ENCODE measurements at regions not wholly inside any gene's neighbourhood (a gene's known extent, or its start where the extent isn't known, plus 50 kb on each side); places are given as distances from the start of the nearest gene placed in this dataset.
"Not testable (repeated sequence)": the region's sequence is repeated elsewhere in the genome, so short reads cannot be mapped to it uniquely, and the experiment has no call there.

DNA sequence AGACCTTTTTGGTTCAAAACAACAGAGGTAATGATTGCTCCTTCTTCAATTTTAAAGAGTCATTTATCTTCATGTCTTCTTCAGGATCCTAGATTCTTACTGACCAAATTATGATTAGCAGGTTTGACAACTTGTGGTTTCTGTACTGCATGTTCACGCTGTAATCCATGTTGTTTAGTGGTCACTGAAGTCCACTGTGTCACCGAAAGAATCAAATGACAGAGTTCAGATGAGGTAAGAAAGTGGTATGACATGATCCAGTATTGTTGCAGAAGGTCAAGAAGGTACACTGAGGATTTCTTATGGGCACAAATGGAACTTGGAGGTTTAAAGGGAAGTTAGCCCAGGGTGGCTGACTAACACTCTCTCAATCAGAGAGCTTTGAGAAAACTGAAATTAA, 649.2 kb downstream of the EFNA5 start:
- ChIA-PET POLR2A (no interaction called here), CTCF (interaction anchor here (0.5 kb wide), 1 partner anchor 239 kb away, joined by 6 read pairs; no protein-coding TSS in a partner anchor)

DNA sequence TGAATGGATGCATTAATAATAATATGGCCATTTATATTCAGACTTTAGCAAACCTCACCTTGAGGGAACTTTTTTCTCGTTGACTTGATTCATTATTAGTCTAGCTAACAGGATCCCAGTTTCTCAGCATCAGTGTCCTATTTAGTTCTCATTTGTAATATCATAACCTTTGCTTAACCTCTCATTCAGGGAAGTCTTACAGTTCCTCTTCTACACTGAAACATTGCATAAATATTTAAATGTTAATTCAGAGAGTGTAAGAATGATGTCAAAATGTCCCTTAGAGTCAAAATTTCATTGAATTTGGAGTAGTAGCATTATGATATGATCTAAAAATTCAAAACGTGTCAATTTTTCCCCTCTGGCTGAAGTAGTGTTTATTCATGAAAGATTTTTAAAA, 650.1 kb downstream of the EFNA5 start:
- CTCF ChIA-PET = no interaction called here
- POLR2A ChIA-PET = no interaction called here

DNA sequence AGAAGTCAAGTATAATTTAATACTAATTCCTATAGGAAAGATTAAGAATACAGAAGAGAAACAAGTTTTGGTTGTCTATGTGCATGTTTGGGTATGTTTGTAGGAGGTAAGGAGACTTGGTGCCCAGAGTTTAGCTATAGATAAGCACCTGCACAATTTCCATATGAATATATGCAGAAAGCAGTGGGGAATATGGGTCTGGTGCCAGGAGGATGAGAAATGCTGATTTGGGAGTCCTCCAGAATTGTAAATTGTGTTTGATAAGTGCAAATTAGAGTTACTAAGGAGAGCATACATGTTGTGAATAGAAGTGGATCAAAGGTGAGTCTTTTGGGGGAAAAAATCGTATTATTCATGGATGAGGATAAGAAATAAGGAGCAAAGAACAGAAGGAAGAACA, 653.1 kb downstream of the EFNA5 start:
- ChIA-PET POLR2A (no interaction called here), CTCF (no interaction called here)

DNA sequence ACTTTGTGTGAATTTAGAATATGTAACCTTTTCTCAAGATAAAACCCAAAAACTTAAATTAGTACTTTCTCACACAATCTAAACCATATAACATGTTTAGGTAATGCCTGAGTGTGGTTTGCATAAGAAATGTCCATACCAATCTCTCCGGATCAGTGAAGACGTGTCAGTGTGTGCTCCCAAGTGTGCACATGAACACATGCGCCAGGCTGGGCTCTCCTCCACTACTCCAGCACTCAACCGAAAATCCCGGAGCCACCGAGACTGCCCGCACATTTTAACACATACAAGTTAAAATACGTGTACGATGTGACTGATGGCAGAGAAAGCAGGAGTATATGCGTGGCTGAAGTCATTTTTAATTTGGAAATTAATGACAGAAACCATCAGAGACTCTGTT, 658.4 kb downstream of the EFNA5 start:
- CTCF ChIA-PET = no interaction called here
- POLR2A ChIA-PET = no interaction called here

DNA sequence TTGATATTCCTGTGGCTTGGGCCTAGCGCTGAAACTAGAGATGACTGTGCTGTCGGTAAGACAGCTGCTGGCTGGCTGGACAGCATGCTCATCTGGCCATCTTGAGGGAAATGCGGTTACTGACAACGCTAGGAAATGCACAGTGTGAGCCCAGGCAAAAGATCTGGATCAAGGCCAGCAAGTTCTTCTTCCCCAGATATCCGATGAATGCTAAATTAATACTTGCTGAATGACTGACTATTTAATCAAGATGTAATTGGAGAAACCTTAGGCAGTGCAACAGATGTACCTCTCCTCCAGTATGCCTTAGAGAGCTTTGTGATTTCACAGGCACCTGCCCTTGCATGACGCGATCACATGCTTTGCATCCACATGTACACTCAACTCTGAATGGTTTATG, 659.1 kb downstream of the EFNA5 start:
- CTCF ChIA-PET = no interaction called here
- POLR2A ChIA-PET = no interaction called here

DNA sequence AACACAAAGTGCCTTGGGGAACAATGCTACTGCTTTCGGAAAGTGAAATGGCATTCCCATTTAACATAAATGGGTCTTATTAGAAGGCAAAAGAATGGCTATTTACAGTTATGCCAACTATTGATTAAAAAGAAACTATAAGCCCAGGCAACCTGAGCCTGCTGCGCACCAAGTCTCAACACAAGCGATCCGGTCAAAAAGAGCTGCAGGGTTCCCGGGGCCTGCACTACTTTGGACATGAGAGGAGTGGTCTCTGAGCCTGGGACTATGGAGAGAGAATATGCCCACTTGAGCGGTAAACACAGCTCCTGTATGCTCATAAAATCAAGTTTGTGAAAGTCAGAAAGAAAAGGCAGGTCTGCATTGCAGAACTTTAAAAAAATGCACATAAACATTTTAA, 660.7 kb downstream of the EFNA5 start:
- ChIA-PET POLR2A (no interaction called here), CTCF (no interaction called here)

DNA sequence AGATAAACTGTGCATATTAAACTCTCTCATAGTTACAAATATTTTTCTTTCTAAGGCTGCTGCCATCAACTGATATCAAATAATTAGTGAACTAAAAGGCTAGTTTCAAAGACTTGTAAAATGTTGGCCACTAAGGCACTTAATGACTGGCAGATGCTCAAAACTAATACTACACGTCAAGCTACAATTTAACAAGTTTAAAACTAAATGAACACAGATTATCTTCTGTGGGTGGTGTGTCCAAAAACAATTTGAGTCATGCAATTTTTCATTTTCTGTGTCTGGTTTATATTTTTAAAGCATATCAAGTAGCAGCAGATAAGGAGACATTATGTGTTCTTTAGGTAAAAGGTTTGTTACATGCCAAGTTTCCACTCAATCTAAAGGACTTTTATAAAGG, 665.1 kb downstream of the EFNA5 start:
- POLR2A ChIA-PET = no interaction called here

DNA sequence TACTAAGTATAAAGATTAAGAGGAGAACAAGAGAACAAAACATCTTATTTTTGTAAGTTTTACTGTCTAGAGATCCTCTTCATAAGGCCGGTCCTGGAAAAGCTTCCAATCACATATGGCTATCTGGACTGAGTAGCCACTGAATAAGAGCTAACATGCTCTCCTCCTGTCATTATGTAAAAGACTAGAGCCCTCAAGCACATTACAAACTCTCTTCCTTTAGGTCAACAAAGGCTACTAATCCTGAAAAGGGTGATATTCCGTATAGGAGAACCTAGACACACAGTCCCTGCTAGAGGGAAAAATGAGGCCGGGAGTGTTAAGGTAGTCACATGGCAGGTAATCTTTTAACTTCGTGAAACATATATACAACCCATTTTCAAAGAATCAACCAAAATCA, 665.6 kb downstream of the EFNA5 start:
- CTCF ChIA-PET = no interaction called here
- POLR2A ChIA-PET = no interaction called here

More for the DNA sequence above, 665.1 kb downstream of the EFNA5 start:
- CTCF ChIA-PET = no interaction called here

DNA sequence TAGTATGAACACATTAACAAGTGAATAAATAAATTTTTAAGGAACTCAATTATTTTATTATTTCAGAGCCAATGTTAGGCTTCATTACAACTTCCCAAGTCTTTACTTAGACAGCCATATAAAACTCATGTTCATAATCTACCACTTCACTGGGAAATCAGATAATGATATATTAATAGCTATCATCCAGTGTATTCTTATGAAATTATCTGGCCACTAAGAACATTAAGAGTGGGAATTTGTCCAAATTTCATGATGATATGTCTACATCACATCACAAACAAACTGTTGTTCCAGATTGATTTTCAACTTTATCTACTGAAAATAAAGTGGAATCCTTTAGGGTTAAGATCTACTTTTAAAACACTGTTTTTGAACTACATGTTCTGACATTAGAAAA, 668.6 kb downstream of the EFNA5 start:
- POLR2A ChIA-PET = no interaction called here
- CTCF ChIA-PET = no interaction called here

DNA sequence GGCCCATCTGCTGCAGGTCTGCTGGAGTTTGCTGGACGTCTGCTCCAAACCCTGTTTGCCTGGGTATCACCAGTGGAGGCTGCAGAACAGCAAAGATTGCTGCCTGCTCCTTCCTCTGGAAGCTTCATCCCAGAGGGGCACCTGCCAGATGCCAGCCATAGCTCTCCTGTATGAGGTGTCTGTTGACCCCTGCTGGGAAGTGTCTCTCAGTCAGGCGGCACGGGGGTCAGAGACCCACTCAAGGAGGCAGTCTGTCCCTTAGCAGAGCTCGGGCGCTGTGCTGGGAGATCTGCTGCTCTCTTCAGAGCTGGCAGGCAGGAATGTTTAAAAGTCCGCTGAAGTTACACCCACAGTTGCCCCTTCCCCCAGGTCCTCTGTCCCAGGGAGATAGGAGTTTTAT, 671.2 kb downstream of the EFNA5 start:
- POLR2A ChIA-PET, CTCF ChIA-PET: not testable (repeated sequence)

DNA sequence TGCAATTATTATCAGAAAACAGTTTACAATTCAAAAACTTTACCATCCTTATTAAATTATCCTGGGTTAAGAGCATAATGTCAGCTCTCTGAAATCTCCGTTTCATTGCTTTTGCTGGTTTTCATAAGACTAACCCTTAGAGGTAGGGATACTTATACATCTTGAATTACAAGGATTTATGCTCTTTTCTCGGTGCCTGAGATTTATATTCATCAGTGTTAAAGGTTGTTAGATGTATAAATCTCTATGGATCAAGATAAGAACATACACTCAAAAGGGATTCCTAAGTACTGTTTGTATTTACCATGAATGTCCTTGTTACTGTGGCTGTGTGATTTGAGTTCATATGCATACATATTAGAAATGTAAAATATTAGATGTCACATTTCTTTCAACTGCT, 684.7 kb downstream of the EFNA5 start:
- POLR2A ChIA-PET = no interaction called here
- CTCF ChIA-PET = no interaction called here

DNA sequence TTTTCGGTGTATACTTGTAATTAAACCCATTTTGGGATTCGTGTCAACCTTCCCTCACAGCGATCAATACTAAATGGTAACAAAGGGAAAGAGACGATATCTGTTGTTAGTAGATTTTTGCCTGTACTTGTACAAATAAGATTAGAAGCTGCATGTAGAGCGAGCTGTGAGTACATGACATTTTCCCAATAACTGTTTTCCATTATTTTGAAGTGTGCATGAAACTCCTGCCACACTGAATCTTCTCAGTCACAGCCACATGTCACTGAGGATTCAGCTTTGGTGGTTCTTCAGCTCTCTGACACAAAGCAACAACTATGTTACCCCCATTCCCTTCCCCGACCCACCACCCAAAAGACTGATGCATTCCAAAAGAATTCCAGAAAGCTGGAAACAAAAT, 685.6 kb downstream of the EFNA5 start:
- CTCF ChIA-PET = no interaction called here
- POLR2A ChIA-PET = no interaction called here

DNA sequence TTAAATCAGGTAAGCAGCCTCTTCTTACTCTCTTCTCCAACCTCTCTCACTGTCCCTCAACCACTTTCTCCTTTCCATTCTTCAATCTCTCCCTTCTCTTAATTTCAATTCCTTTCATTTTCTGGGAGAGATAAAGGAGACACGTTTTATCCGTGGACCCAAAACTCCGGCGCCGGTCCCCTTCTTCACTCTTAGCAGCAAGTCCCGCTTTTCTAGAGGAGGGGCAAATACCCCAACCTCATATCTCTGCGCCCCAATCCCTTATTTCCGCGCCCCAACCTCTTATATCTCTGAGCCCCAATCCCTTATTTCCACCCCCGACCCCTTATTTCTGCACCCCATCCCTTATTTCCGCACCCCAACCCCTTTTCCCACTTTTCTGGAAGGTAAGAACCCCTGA, 691.6 kb downstream of the EFNA5 start:
- POLR2A ChIA-PET, CTCF ChIA-PET: not testable (repeated sequence)

DNA sequence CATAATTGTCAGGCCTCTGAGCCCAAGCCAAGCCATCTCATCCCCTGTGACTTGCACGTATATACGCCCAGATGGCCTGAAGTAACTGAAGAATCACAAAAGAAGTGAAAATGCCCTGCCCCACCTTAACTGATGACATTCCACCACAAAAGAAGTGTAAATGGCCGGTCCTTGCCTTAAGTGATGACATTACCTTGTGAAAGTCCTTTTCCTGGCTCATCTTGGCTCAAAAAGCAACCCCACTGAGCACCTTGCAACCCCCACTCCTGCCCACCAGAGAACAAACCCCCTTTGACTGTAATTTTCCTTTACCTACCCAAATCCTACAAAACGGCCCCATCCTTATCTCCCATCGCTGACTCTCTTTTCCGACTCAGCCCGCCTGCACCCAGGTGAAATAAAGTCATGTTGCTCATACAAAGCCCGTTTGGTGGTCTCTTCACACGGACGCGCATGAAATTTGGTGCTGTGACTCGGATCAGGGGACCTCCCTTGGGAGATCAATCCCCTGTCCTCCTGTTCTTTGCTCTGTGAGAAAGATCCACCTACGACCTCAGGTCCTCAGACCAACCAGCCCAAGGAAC, 692.1 kb downstream of the EFNA5 start:
- CTCF ChIA-PET, POLR2A ChIA-PET: not testable (repeated sequence)

DNA sequence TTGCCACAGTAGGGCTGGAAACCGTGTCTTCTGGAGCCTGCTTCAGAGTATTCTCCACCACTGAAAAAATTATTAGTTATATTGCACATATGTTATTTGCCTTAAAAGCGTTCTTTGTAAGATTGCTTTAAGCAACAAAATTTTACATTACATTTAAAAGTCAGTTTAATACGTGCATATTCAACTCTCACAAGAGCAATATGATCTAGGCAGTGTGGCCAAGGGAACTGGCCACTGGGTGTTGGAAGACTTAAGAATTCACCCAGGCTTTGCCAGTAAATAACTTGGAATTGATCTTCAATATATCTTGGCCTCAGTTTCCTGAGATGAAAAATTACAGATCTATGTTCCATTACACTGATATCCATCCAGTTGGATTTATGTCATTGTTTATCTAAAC, 694.4 kb downstream of the EFNA5 start:
- ChIA-PET POLR2A (no interaction called here), CTCF (no interaction called here)

DNA sequence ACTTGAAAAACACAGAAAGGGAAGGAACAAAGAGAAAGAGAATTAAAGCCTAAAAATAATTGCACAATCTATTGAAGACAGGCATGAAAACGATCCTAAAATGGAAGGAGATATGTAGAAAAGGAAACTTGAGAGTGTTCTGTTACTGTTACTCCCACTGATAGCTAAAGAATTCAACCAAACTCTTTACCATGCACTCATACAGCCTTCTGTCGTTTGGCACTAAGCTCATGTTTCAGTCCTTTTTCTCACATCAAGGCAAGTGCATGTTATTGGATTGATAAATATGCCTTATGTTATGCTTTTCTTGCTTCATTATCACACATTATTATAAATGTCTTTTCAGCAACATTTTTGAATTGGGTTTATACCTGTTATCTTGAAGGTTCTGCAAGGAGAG, 696.5 kb downstream of the EFNA5 start:
- ChIA-PET CTCF (no interaction called here), POLR2A (no interaction called here)

DNA sequence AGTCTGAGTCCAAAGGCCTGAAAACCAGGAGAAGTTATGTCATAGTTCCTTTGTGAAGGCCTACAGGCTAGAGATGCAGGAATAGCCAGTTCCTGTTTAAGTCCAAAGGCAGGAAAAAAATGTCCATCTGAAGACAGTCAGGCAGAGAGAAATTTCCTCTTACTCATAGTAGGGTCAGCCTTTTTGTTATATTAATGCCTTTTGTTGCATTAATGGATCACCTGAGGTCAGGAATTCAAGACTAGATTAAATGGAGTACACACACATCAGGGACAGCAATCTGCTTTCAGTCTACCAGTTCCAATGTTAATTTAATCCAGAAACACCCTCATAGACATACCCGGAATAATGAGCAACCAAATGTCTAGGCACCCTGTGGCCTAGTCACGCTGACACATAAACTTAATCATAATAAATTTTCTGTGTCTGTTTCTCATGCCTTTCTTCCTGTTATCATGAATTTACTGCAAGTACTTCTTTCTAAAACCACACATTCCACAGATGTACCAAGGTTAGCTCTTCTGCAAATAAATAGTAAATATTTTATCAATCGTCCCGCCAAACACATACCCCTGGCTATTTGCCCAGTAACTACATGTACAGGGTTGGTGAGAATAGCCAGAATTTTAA, 703.9 kb downstream of the EFNA5 start:
- ChIA-PET POLR2A (no interaction called here), CTCF (no interaction called here)

DNA sequence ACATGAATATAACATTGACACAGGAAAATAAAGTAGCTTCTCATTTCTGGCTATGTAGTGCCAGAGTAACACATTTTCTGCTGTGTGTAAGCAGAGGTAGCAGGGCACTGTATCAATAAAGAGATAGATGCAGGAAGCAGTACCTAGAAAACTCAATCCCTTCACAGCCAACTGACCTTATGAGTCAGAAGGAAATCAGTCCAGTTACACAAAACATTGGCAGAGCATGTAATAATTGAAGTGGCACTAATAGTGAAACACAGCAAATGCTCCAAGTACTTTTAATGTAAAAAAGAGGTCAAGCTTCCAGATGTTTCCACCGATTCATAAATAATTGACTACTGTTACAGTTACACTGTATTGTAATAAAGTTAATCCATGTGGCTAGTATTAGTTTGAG, 706.6 kb downstream of the EFNA5 start:
- POLR2A ChIA-PET = no interaction called here
- CTCF ChIA-PET = no interaction called here

DNA sequence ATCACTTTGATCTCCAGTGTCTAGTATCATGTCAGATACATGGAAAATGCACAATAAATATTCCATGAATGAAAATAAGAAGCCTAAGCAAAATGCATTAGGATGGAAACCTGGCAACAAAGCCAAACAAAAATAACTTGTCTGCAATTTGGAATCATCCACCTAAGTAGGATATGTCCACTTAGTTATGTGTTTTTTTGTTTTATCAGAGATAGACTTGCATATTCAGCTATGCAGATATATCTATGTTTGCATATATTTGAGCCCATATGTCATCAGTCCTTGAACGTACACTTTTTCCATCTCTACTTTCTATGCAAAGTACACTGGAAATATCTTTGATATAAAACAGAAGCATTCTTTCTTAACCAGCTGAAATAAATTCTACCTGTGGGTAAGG, 707.1 kb downstream of the EFNA5 start:
- POLR2A ChIA-PET = no interaction called here
- CTCF ChIA-PET = no interaction called here

DNA sequence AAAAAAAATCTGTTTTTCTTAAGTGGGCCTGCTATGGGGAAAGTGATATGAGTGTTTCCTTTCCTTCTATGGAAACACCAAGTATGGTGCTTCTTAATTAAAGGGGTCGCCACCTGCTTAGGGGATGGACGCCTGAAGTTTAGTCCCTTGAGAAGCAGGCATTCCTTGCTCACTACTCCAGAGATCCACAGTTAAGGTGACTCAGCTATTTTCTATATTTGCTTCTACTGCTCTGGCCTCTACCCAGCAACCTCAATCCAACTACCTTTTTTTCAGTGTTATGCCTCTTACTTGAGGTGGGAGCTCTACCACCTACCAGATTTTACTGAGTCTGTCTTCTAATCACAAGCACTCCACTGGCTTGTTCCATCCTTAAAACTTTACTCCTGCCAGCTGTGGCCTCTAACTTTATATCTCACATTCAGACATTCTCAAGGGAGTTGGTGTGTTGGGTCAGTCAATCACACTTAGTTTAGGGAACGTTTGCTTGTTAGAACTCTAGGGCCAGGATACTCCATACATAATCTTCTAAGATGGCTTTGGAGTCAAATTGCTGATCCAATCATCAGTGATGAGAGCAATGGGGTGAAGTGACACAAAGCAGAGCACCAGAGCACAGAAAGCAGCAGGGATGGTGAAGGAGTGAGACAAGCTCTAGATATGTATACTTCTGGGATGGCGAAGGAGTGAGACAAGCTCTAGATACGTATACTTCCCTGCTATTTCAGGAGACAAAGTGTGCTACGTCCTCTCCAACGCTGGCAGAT, 708.1 kb downstream of the EFNA5 start:
- ChIA-PET CTCF (no interaction called here), POLR2A (no interaction called here)

DNA sequence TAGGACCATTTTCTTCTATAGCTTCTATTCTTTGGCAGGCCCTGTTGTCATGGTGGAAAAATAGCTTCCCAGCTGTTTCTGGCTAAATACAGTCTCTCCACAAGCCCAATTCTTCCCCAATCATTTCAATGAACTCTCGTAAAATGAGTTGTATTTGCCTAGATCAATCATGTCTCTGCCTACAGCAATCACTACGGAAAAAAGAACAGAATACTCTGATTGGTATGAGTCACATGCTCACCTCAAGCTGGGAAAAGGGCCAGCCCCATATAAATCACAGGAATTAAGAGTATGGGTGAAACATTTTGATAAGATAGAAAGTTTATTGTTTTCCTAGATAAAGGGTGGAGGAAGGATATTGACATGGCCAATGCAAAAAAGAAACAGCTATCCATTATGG, 711.4 kb downstream of the EFNA5 start:
- CTCF ChIA-PET = no interaction called here
- POLR2A ChIA-PET = no interaction called here

DNA sequence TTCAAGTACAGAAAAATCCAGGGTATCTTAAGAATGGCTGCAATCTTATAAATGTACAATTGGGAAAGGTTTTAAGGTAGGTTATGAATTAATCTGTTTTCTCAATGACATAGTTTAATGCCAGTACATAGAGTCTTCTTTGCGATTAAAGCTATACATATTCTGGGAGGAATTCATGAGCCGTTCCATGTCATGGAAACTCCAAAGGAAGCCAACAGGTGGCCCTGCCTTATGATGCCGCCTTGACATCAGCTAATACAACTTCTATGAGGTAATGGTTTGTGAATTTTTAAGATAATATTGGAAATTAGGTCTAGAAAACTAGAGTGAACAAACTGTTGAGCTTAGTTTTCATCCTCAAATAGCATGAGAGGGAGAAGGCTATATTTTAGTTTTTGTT, 713.4 kb downstream of the EFNA5 start:
- ChIA-PET POLR2A (no interaction called here), CTCF (no interaction called here)
